ENCODE measurements at regions not wholly inside any gene's neighbourhood (a gene's known extent, or its start where the extent isn't known, plus 50 kb on each side); places are given as distances from the start of the nearest gene placed in this dataset.

DNA sequence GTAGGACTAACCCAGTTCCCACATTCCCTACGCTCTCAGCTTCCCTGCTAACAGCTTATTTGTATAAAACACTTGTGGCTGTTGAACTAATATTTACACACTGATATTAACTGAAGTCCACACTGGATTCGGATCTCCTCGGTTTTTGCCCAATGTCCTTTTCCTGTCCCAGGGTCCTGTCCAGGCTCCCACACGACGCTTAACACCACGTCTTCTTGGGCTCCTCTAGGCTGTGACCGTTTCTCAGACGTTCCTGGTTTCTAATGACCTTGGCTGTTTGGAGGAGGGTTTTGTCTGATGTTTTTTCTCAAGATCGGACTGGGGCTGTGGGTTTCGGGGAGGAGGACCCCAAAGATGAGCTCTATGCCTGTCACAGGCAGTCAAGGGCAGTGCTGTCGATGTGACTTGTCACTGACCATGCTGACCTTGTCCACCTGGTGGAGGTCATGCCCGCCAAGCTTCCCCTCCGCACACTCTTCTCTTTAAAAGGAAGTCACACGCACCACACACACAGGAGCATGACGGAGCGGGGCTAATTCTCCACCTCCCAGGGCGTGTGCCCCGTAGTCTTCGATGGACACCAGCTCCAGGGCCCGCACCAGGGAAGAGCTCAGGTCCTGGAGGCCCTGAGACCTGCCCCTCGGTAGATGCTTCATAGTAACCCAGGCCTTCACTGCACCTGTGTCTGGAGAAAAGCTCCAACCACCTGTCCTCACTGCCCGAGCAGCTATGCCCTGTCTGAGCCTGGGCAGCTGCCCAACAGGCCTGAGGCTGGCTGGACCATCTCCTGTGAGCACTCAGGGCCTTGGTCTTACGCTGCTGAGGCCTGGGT, 72.0 kb downstream of the TTLL2 start:
- DNase-seq (ENCODE audit: low spot score) = no peak
- no peaks in the 10 kb centered on the region for H3K9me3 Mint-ChIP-seq (ENCODE audit: low read depth)
- TF ChIP-seq, protein P1, sequence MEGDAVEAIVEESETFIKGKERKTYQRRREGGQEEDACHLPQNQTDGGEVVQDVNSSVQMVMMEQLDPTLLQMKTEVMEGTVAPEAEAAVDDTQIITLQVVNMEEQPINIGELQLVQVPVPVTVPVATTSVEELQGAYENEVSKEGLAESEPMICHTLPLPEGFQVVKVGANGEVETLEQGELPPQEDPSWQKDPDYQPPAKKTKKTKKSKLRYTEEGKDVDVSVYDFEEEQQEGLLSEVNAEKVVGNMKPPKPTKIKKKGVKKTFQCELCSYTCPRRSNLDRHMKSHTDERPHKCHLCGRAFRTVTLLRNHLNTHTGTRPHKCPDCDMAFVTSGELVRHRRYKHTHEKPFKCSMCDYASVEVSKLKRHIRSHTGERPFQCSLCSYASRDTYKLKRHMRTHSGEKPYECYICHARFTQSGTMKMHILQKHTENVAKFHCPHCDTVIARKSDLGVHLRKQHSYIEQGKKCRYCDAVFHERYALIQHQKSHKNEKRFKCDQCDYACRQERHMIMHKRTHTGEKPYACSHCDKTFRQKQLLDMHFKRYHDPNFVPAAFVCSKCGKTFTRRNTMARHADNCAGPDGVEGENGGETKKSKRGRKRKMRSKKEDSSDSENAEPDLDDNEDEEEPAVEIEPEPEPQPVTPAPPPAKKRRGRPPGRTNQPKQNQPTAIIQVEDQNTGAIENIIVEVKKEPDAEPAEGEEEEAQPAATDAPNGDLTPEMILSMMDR (IDR thresholded peaks at IDR 0.05) = no peak
- H3K4me3 Mint-ChIP-seq (ENCODE audit: unreplicated experiment) = no peak overlapping the region
- H3K27me3 Mint-ChIP-seq (ENCODE audit: low read depth) = peaks cover 33% of the 10 kb centered on the region
- no peaks in the 10 kb centered on the region for H3K4me1 Mint-ChIP-seq (ENCODE audit: low read depth)
- no peak overlapping the region for H3K27ac Mint-ChIP-seq (ENCODE audit: unreplicated experiment)
- H3K36me3 Mint-ChIP-seq (ENCODE audit: low read depth) = no peaks in the 10 kb centered on the region

DNA sequence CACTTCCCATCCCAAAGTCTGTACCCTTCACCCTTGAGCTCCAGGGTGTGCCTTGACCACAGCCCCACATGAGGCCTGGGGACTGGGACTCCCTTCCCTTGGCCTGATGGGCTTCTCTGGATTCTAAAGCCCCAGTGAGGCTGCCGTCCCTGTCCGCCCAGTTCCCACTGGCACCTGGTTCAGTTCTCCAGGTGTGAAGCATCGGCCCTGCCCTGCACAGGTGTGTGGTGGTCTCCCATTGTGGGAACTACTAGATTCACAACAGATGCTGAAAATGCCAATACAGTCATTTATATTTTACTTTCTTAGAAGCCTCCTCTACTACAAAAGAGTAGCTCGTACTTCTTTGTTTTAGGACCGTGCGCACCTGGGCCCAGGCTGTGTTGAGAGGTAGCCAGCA, 72.8 kb downstream of the TTLL2 start:
- no peak overlapping the region for H3K27ac Mint-ChIP-seq (ENCODE audit: unreplicated experiment)
- TF ChIP-seq, protein P1 (IDR thresholded peaks at IDR 0.05) = no peak
- H3K27me3 Mint-ChIP-seq (ENCODE audit: low read depth) = peaks cover 37% of the 10 kb centered on the region
- H3K4me3 Mint-ChIP-seq (ENCODE audit: unreplicated experiment) = no peak overlapping the region
- no peaks in the 10 kb centered on the region for H3K9me3 Mint-ChIP-seq (ENCODE audit: low read depth)
- DNase-seq (ENCODE audit: low spot score) = no peak
- H3K4me1 Mint-ChIP-seq (ENCODE audit: low read depth) = no peaks in the 10 kb centered on the region
- H3K36me3 Mint-ChIP-seq (ENCODE audit: low read depth) = no peaks in the 10 kb centered on the region

DNA sequence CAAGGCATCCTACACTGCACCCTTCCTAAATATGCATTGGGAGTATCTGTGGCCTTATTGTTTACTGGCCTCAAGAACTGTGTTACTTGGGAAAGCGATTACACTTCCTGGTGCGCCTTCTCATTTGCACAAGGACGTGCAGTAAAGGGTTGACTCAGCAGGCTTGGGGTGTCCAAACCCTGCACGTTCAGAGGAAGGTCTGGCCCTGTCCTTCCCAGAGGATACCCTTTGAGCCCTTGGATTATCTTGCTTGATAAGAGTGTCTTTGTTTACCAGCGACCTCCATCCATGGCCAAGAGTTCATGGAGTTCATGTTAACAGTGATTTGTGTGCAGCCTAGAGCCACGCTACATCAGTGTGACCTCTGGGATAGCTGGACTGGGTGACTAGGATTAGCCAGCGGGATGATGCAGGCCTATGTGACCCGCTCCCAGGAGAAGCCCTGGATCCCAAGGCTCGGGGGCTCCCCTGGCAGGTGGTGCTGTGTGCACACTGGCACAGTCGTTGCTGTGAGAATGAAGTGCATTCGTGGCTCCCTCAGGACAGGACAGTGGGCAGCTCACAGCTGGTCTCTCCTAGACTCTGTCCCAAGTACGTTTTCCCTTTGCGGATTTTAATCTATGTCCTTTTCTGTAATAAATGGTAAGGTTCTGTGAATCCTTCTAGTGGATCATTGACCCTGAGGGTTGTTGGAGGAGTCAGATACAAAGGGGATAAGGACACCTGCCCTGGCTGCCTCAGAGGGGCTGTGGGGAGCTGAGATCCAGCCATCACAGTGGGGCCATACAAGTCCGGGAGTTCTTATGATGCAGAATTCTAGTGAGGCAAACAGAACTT, 73.5 kb downstream of the TTLL2 start:
- TF ChIP-seq, protein P1 (IDR thresholded peaks at IDR 0.05) = no peak
- H3K27ac Mint-ChIP-seq (ENCODE audit: unreplicated experiment) = no peak overlapping the region
- H3K4me3 Mint-ChIP-seq (ENCODE audit: unreplicated experiment) = no peak overlapping the region
- H3K27me3 Mint-ChIP-seq (ENCODE audit: low read depth) = peaks cover 38% of the 10 kb centered on the region
- no peak for DNase-seq (ENCODE audit: low spot score)
- H3K36me3 Mint-ChIP-seq (ENCODE audit: low read depth) = no peaks in the 10 kb centered on the region
- H3K4me1 Mint-ChIP-seq (ENCODE audit: low read depth) = no peaks in the 10 kb centered on the region
- H3K9me3 Mint-ChIP-seq (ENCODE audit: low read depth) = no peaks in the 10 kb centered on the region

DNA sequence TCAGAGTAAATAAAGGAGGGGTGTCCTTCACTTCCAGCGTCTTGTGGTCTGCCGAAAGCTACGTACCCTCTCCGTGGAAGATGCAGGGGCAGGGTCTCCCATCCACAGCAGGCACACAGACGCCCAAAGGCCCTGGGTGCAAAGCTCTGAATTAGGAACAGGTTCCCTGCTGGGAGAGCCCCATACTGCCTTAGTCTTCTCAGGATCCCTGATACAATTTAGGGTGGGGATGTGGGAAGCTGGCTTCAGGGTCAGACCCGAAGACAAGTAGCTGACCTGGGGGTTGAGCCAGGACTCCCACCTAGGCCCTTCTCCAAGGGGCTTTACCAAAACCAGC, 74.1 kb downstream of the TTLL2 start:
- H3K9me3 Mint-ChIP-seq (ENCODE audit: low read depth) = no peaks in the 10 kb centered on the region
- DNase-seq (ENCODE audit: low spot score) = no peak
- no peak overlapping the region for H3K4me3 Mint-ChIP-seq (ENCODE audit: unreplicated experiment)

DNA sequence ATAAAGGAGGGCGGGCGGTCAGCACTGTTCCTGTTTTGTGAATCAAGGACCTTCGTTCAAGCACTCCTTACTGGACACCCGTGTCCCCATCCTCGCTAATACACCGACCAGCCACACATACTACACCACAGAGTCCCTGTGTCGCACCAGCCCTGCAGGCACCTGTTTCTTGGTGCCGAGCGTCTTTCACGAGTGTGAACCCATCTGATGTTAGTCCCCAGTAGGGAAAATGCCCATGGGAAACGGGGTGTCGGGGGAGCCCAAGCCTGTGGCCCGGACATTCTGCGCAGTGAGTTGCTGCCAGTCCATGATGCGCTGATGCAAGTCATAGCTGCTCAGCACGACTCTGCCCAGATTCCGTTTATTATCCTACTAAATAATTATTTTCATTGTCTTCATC, 74.7 kb downstream of the TTLL2 start:
- DNase-seq (ENCODE audit: low spot score) = no peak
- Mint-ChIP-seq H3K27ac (ENCODE audit: unreplicated experiment) (no peak overlapping the region), H3K27me3 (ENCODE audit: low read depth) (peaks cover 41% of the 10 kb centered on the region), H3K36me3 (ENCODE audit: low read depth) (no peaks in the 10 kb centered on the region), H3K9me3 (ENCODE audit: low read depth) (no peaks in the 10 kb centered on the region), H3K4me1 (ENCODE audit: low read depth) (no peaks in the 10 kb centered on the region), H3K4me3 (ENCODE audit: unreplicated experiment) (no peak overlapping the region)
- TF ChIP-seq, protein P1 (IDR thresholded peaks at IDR 0.05) = no peak

More for the DNA sequence above, 74.1 kb downstream of the TTLL2 start:
- Mint-ChIP-seq H3K27me3 (ENCODE audit: low read depth) (peaks cover 38% of the 10 kb centered on the region), H3K27ac (ENCODE audit: unreplicated experiment) (no peak overlapping the region), H3K36me3 (ENCODE audit: low read depth) (no peaks in the 10 kb centered on the region), H3K4me1 (ENCODE audit: low read depth) (no peaks in the 10 kb centered on the region)
- TF ChIP-seq, protein P1 (IDR thresholded peaks at IDR 0.05) = no peak

All from chondrocyte (in vitro differentiated cells).